Sigmoid colon (tissue), 6 donors: ENCODE measurements at regions not wholly inside any gene's neighbourhood (a gene's known extent, or its start where the extent isn't known, plus 50 kb on each side); places are given as distances from the start of the nearest gene placed in this dataset.

Experiments
- DNase-seq: peaks from one replicate; pipeline ENCODE4 v3.0.0-alpha.2; 2019
- H3K27ac ChIP-seq, 4 donors: fragments of 200-600 bp; sonication (generic); one replicate each; pipeline ENCODE4 v1.5.1; 2016 to 2019; ENCODE audit warnings: mild to moderate bottlenecking in 1 of 4
- H3K27me3 ChIP-seq, 3 donors: fragments of 200-600 bp; sonication (generic); one replicate each; pipeline ENCODE4 v1.5.1; 2019; ENCODE audit warnings: mild to moderate bottlenecking in 1 of 3
- H3K36me3 ChIP-seq, 4 donors: fragments of 200-600 bp; sonication (generic); one replicate each; pipeline ENCODE4 v1.5.1; 2016 to 2019
- H3K4me1 ChIP-seq, 4 donors: fragments of 200-600 bp; sonication (generic); one replicate each; pipeline ENCODE4 v1.5.1; 2017 to 2019
- H3K4me3 ChIP-seq, 4 donors: fragments of 200-600 bp; sonication (generic); one replicate each; pipeline ENCODE4 v1.5.1; 2017 to 2019; ENCODE audit warnings: mild to moderate bottlenecking in 2 of 4, moderate library complexity in 1 of 4
- H3K9me3 ChIP-seq, 4 donors: fragments of 200-600 bp in 3 of 4; sonication (generic) in 3 of 4; one replicate each; pipeline versions ENCODE4 v1.5.1 to v1.6.1; 2013 to 2019
- EP300 ChIP-seq, 4 donors: sonication (generic); formaldehyde crosslinking; IDR thresholded peaks; one replicate each; pipeline ENCODE4 v1.6.1; 2017; ENCODE audit warnings: antibody characterized with exemption in 4 of 4
- POLR2A ChIP-seq, 2 donors: fragments of 450-650 bp; IDR thresholded peaks; one replicate each; pipeline ENCODE4 v1.6.1; 2016; ENCODE audit warnings: antibody characterized with exemption in 2 of 2, mild to moderate bottlenecking in 2 of 2, moderate library complexity in 2 of 2
- POLR2AphosphoS5 ChIP-seq, 4 donors: sonication (generic); formaldehyde crosslinking; IDR thresholded peaks; one replicate each; pipeline ENCODE4 v1.6.1; 2017; ENCODE audit warnings: antibody characterized with exemption in 4 of 4
- WGBS, 2 donors: extraction: QIAGEN DNeasy Blood & Tissue Kit; methylation state at CpG; one replicate each; pipeline ENCODE4 v1.1.7; 2013; 5-methylcytosine and 5-hydroxymethylcytosine counted together
- intact Hi-C: fragments of 100-400 bp; cut with DNase I; formaldehyde crosslinking; loops from one replicate; pipeline ENCODE4 v1.15.1; 2023
- TF ChIP-seq, protein P1 (sequence below), 4 experiments: fragments of 450-650 bp in 3 of 4; fragments of 200-600 bp in 1 of 4; IDR thresholded peaks; one replicate each; pipeline ENCODE4 v1.5.1; 2016 to 2019; ENCODE audit warnings: antibody characterized with exemption in 4 of 4, mild to moderate bottlenecking in 3 of 4, moderate library complexity in 2 of 4
- donor health status: healthy with polysubstance abuse.
- donor health status: healthy.

DNA sequence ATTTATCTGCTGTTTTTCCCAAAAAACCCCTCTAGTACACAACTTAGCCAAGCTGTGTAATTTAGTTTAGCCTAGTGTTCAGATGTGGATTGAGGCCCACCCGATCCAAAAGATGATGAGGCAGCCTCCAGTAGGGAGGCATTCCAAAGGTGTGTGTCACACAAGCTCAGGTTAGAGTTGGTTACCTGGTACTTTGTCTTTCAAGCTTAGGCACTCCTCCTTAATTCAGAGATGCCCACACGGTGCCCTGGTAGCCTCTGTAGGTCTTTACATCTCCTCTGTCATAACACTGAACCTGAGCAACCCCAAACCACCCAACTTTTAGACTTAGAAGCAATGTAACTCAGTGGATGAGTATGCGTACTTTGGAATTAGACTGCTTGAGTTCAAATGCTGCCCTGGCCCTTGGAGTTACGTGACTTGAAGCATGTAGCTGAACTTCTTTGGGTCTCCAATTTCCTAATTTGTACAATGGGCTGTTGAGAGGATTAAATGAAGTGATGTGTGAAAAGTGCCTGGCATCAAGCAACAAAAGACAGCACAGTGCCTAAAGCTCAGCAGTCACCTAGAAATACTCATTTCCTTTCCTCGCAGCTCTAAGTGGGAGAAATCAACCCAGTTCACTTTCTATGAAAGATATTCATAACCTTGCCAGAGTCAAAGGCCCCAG lies 284.6 kb upstream of the RARB start:
- no peak for DNase-seq
- Histone ChIP-seq H3K4me1 (peaks cover 0 to 10% (median 4%) of the 10 kb centered on the region in 4 donors), H3K27ac (no peak overlapping the region), H3K4me3 (no peak overlapping the region), H3K36me3 (no peaks in the 10 kb centered on the region), H3K27me3 (no peaks in the 10 kb centered on the region), H3K9me3 (no peaks in the 10 kb centered on the region)
- WGBS, 2 donors = 84 to 87% methylated on average over 5 of the region's 5 CpGs
- TF ChIP-seq POLR2A (IDR thresholded peaks at IDR 0.05) (no peak), EP300 (IDR thresholded peaks at IDR 0.05) (no peak), POLR2AphosphoS5 (IDR thresholded peaks at IDR 0.05) (no peak)
- TF ChIP-seq, protein P1, sequence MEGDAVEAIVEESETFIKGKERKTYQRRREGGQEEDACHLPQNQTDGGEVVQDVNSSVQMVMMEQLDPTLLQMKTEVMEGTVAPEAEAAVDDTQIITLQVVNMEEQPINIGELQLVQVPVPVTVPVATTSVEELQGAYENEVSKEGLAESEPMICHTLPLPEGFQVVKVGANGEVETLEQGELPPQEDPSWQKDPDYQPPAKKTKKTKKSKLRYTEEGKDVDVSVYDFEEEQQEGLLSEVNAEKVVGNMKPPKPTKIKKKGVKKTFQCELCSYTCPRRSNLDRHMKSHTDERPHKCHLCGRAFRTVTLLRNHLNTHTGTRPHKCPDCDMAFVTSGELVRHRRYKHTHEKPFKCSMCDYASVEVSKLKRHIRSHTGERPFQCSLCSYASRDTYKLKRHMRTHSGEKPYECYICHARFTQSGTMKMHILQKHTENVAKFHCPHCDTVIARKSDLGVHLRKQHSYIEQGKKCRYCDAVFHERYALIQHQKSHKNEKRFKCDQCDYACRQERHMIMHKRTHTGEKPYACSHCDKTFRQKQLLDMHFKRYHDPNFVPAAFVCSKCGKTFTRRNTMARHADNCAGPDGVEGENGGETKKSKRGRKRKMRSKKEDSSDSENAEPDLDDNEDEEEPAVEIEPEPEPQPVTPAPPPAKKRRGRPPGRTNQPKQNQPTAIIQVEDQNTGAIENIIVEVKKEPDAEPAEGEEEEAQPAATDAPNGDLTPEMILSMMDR (IDR thresholded peaks at IDR 0.05) = no peak
- intact Hi-C loops = no loop called here

DNA sequence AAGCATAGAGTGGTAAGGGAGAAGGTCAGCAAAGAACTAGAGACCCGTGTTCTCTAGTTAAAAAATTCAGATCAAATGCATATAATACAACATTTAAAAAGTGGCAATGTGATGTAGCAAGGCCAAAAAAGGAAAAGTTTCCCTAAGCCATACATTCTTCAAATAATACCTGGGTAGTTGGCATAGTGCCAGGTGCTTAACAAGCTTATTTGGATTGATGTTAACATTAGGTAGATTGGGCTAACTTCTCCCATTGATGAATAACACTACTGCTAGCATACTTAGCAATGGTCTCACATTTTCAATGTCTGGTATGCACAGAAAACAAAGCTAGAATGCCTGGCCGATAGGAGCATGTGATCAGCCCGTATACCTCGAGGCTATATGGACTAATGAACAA lies 283.6 kb upstream of the RARB start:
- Histone ChIP-seq H3K9me3 (no peaks in the 10 kb centered on the region), H3K27me3 (no peaks in the 10 kb centered on the region), H3K4me1 (peaks cover 0 to 10% (median 4%) of the 10 kb centered on the region in 4 donors), H3K27ac (no peak overlapping the region), H3K4me3 (no peak overlapping the region), H3K36me3 (no peaks in the 10 kb centered on the region)
- intact Hi-C loops = no loop called here
- WGBS, 2 donors = 84 to 90% methylated on average over 4 of the region's 4 CpGs
- TF ChIP-seq, protein P1 (IDR thresholded peaks at IDR 0.05) = no peak
- TF ChIP-seq POLR2AphosphoS5 (IDR thresholded peaks at IDR 0.05) = no peak
- no peak for TF ChIP-seq EP300 (IDR thresholded peaks at IDR 0.05)
- no peak for TF ChIP-seq POLR2A (IDR thresholded peaks at IDR 0.05)
- DNase-seq = no peak

DNA sequence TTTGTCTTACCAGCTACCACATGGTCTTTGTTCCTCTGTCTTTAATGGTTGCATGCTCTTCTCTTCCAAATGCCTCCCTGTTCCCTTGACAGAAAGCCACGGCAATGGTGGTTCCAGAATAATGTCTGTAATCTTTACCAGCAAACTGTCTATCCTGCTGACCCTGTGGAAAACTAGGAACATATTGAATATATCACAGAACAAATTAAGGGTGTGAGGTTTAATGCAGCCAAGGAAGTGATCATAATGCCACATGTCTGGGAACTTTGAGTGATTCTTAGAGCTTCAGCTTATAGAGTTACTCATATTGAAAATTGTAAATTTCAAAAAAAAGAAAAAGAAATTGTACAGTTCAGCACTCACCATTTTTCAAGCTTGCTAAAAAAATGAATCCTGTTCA lies 282.9 kb upstream of the RARB start:
- Histone ChIP-seq H3K4me1 (peaks cover 0 to 10% (median 4%) of the 10 kb centered on the region in 4 donors), H3K36me3 (no peaks in the 10 kb centered on the region), H3K27me3 (no peaks in the 10 kb centered on the region), H3K27ac (no peak overlapping the region), H3K4me3 (no peak overlapping the region), H3K9me3 (no peaks in the 10 kb centered on the region)
- no peak for DNase-seq
- intact Hi-C loops = loop anchor here (5.0 kb wide), 1 partner anchor 103 kb away; no protein-coding TSS in a partner anchor
- no peak for TF ChIP-seq POLR2AphosphoS5 (IDR thresholded peaks at IDR 0.05)
- TF ChIP-seq POLR2A (IDR thresholded peaks at IDR 0.05) = no peak
- TF ChIP-seq EP300 (IDR thresholded peaks at IDR 0.05) = no peak
- TF ChIP-seq, protein P1 (IDR thresholded peaks at IDR 0.05) = no peak
- WGBS, 2 donors = 74 to 79% methylated on average over 1 of the region's 1 CpG

DNA sequence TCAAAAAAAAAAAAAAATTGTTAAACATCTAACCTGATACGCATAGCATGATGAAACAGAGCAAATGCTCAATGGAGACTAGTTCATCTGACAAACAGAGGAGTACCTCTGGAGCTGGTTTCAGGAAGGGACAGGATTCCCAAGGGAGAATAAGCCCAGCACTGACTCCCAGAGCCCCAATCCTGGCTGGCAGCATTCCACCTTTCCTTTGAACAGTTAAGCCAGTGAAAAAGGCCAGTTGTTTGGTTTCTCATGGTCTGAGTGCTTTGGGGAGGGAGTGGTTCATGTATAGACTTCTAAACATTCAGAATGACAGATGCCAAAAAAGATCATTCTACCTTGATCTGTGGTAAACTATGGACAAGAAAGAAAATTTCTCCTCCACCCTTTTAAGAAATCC lies 277.9 kb upstream of the RARB start:
- no peaks in the 10 kb centered on the region for H3K36me3 ChIP-seq
- H3K27me3 ChIP-seq = no peaks in the 10 kb centered on the region
- TF ChIP-seq POLR2AphosphoS5 (IDR thresholded peaks at IDR 0.05) (no peak), EP300 (IDR thresholded peaks at IDR 0.05) (no peak), POLR2A (IDR thresholded peaks at IDR 0.05) (no peak)
- TF ChIP-seq, protein P1 (IDR thresholded peaks at IDR 0.05) = no peak
- no peak overlapping the region for H3K4me3 ChIP-seq
- H3K9me3 ChIP-seq = no peaks in the 10 kb centered on the region
- WGBS, 2 donors = 95% methylated on average over 1 of the region's 1 CpG
- H3K27ac ChIP-seq = no peak overlapping the region
- intact Hi-C loops = loop anchor here (10.0 kb wide), 1 partner anchor 275 kb away; the partner anchor contains the start of gene RARB
- H3K4me1 ChIP-seq = peaks cover 0 to 10% (median 2%) of the 10 kb centered on the region in 4 donors
- no peak for DNase-seq
